ENCODE measurements at regions not wholly inside any gene's neighbourhood (a gene's known extent, or its start where the extent isn't known, plus 50 kb on each side); places are given as distances from the start of the nearest gene placed in this dataset.
A peak's percentile ranks its signal among the peaks of the same experiment; 100 is the strongest.

- DNase-seq: no peak
These were observed 458.2 kb upstream of the DAB1 start for GRCh38 chr1:57882072-57882471.

GRCh38 chr1:57881639-57882038 lies 457.8 kb upstream of the DAB1 start:
- DNase-seq: peak in 1 of 51 donors; percentile 9

GRCh38 chr1:57879700-57880099 lies 455.8 kb upstream of the DAB1 start:
- DNase-seq: no peak

- DNase-seq: peak in 2 of 51 donors; percentile 6 to 7
These were observed 450.6 kb upstream of the DAB1 start for GRCh38 chr1:57874418-57874877.

GRCh38 chr1:57872913-57873312 lies 449.1 kb upstream of the DAB1 start:
- no peak for DNase-seq

- DNase-seq: no peak
These were observed 445.0 kb upstream of the DAB1 start for GRCh38 chr1:57868908-57869307.

GRCh38 chr1:57868239-57868638 lies 444.4 kb upstream of the DAB1 start:
- DNase-seq: no peak

- no peak for DNase-seq
These were observed 443.1 kb upstream of the DAB1 start for GRCh38 chr1:57866998-57867397.

- no peak for DNase-seq
These were observed 437.2 kb upstream of the DAB1 start for GRCh38 chr1:57860931-57861565.

GRCh38 chr1:57860325-57860724 lies 436.5 kb upstream of the DAB1 start:
- peak in 9 of 51 donors; percentile 1 to 33 (median 15) for DNase-seq

- DNase-seq: no peak
These were observed 434.9 kb upstream of the DAB1 start for GRCh38 chr1:57858740-57859139.

- DNase-seq: no peak
These were observed 433.9 kb upstream of the DAB1 start for GRCh38 chr1:57857809-57858208.

- no peak for DNase-seq
These were observed 430.6 kb upstream of the DAB1 start for GRCh38 chr1:57854436-57854835.

- no peak for DNase-seq
These were observed 426.5 kb upstream of the DAB1 start for GRCh38 chr1:57850176-57850940.

GRCh38 chr1:57848406-57848805 lies 424.5 kb upstream of the DAB1 start:
- DNase-seq: no peak

- peak in 1 of 51 donors; percentile 9 for DNase-seq
These were observed 421.2 kb upstream of the DAB1 start for GRCh38 chr1:57845041-57845440.

GRCh38 chr1:57844382-57844980 lies 420.6 kb upstream of the DAB1 start:
- DNase-seq: no peak

- DNase-seq: no peak
These were observed 419.9 kb upstream of the DAB1 start for GRCh38 chr1:57843760-57844159.

GRCh38 chr1:57839526-57839925 lies 415.7 kb upstream of the DAB1 start:
- DNase-seq: no peak

- DNase-seq: no peak
These were observed 415.2 kb upstream of the DAB1 start for GRCh38 chr1:57839067-57839466.

GRCh38 chr1:57835620-57836019 lies 411.8 kb upstream of the DAB1 start:
- no peak for DNase-seq

- no peak for DNase-seq
These were observed 409.4 kb upstream of the DAB1 start for GRCh38 chr1:57833296-57833695.

- DNase-seq: no peak
These were observed 408.8 kb upstream of the DAB1 start for GRCh38 chr1:57832612-57833011.
